Motor neuron (in vitro differentiated cells): ENCODE measurements at regions not wholly inside any gene's neighbourhood (a gene's known extent, or its start where the extent isn't known, plus 50 kb on each side); places are given as distances from the start of the nearest gene placed in this dataset.
"Not testable (repeated sequence)": the region's sequence is repeated elsewhere in the genome, so short reads cannot be mapped to it uniquely, and the experiment has no call there.

ENCODE experiments used
- ATAC-seq, 8 experiments: fragments of 200-7000 bp; cut with Tn5 transposase; replicated peaks in 6 of 8; 2 replicates each; pipeline ENCODE4 v1.8.0; 2021; ENCODE audit warnings: mild to moderate bottlenecking in 8 of 8, moderate library complexity in 8 of 8
- H3K27ac ChIP-seq, 2 donors: fragments of 250-450 bp; sonication (Bioruptor Pico); 2 replicates each; pipeline ENCODE4 v1.9.0; 2021; ENCODE audit warnings: antibody characterized with exemption in 2 of 2, mild to moderate bottlenecking in 2 of 2, moderate library complexity in 1 of 2
- H3K4me1 ChIP-seq, 2 donors: fragments of 250-450 bp; sonication (Bioruptor Pico); replicated peaks in 1 of 2; 2 replicates each; pipeline ENCODE4 v1.6.1; 2021; ENCODE audit warnings: antibody characterized with exemption in 2 of 2, mild to moderate bottlenecking in 2 of 2, moderate library complexity in 1 of 2
- H3K4me3 ChIP-seq, 5 donors: fragments of 250-450 bp; sonication (Bioruptor Pico); 2 replicates each; pipeline ENCODE4 v1.9.0; 2021; ENCODE audit warnings: antibody characterized with exemption in 5 of 5, mild to moderate bottlenecking in 5 of 5, moderate library complexity in 4 of 5
- WGBS, 10 experiments: fragments of 450-650 bp; shearing (Covaris generic); methylation state at CpG; one replicate each; pipeline ENCODE4 v1.0.0; 2022; 5-methylcytosine and 5-hydroxymethylcytosine counted together
- in situ Hi-C, 9 experiments: fragments of 400-800 bp; cut with MboI; loops; one replicate each; pipeline ENCODE4 v1.15.0; 2021; ENCODE audit warnings: low sequenced_read_pairs in 9 of 9, low pct_unique_long_range_greater_than_20kb in 2 of 9; ENCODE audit not compliant: unreplicated experiment in 9 of 9

DNA sequence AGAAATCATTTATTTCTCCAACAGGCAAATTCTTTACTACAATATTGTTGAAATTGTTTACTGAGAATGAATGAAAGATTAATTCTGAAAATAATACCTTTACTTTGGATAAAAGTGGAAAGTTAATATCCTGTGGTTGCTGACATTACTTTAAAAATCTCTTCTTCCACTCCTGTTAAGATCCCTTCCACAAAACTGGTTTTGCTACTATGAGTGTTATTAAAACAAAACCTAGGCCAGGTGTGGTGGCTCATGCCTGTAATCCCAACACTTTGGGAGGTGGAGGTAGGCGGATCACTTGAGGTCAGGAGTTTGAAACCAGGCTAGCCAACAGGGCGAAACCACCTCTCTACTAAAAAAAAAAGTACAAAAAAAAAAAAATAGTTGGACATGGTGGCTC is 123.9 kb upstream of the CCDC150 start:
- 66 to 100% (median 84%) methylated on average over 1 to 2 of the region's 2 CpGs; no CpG with 5 or more reads in 3 of the 10 experiments for WGBS, 10 experiments
- in situ Hi-C loops = no loop called here
- ATAC-seq = no peak
- Histone ChIP-seq H3K27ac (no peak overlapping the region), H3K4me3 (no peak overlapping the region), H3K4me1 (peaks cover 3 to 5% of the 10 kb centered on the region in 2 donors)

DNA sequence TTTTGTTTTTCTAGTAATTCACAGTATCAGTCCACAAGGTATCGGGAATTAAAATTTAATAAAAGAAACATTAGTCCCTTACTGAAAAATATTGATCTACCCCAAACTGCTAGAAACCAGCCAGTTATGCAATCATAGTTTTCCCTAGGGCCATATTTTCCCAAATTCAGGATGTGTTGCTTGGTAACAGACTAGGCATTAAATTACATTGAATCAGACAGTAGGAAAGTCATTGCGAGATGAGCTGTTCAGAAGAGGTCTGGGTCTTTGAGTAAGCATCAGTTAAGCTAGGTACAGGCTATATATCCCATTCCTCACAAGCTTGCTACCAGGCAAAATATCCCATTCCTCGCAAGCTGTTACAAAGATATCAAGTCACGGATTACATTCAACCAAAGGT is 123.0 kb upstream of the CCDC150 start:
- peak in 4 of 8 experiments; percentile 61 to 82 (median 62) for ATAC-seq
- in situ Hi-C loops = no loop called here
- no peak overlapping the region for H3K27ac ChIP-seq
- peaks cover under 1 to 9% of the 10 kb centered on the region in 2 donors for H3K4me1 ChIP-seq
- WGBS, 10 experiments = 54 to 96% (median 86%) methylated on average over 3 to 4 of the region's 4 CpGs; no CpG with 5 or more reads in 2 of the 10 experiments
- H3K4me3 ChIP-seq = no peak overlapping the region

DNA sequence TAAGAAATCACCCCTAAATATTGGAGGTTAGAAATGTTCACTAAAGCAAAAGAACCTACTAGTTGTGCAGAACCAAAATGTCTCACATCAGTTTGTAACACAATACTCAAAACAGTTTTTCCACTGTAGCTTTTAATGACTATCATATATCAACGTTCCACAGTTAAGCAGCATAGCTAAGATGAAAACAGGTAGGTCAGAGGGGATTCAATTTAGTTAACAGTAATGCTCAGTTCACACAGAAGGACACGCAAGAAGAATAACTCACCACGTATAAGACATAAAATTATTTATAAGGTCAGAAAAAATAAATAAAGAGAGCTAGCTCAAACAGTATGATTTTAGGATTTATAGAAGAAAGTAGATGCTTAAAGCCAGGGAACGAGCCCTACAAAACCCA is 118.9 kb upstream of the CCDC150 start:
- WGBS, 10 experiments = 20 to 90% (median 72%) methylated on average over 2 to 4 of the region's 4 CpGs; no CpG with 5 or more reads in 1 of the 10 experiments
- in situ Hi-C loops = no loop called here
- peak in 1 of 8 experiments; percentile 62 for ATAC-seq

DNA sequence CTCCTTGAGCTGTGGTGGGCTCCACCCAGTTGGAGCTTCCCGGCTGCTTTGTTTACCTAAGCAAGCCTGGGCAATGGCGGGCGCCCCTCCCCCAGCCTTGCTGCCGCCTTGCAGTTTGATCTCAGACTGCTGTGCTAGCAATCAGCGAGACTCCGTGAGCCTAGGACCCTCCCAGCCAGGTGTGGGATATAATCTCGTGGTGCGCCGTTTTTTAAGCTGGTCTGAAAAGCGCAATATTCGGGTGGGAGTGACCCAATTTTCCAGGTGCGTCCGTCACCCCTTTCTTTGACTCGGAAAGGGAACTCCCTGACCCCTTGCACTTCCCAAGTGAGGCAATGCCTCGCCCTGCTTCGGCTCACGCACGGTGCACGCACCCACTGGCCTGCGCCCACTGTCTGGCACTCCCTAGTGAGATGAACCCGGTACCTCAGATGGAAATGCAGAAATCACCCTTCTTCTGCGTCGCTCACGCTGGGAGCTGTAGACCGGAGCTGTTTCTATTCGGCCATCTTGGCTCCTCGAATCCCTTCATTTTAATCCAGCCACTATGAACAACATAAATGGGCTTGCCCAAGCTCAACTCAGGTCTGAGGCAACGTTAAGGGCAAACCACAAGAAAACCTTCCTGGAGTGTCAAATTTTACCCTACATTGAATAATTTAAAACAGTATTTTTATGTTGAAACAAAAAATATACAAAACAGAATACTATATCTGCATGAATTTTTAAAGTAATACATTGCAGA is 112.4 kb upstream of the CCDC150 start:
- H3K4me1 ChIP-seq, H3K27ac ChIP-seq, in situ Hi-C loops, H3K4me3 ChIP-seq, ATAC-seq: not testable (repeated sequence)
- 43 to 86% (median 80%) methylated on average over 1 to 7 of the region's 28 CpGs; no CpG with 5 or more reads in 5 of the 10 experiments for WGBS, 10 experiments

More for the DNA sequence above, 118.9 kb upstream of the CCDC150 start:
- Histone ChIP-seq H3K27ac (no peak overlapping the region), H3K4me3 (no peak overlapping the region), H3K4me1 (peaks cover 0 to 9% of the 10 kb centered on the region in 2 donors)

DNA sequence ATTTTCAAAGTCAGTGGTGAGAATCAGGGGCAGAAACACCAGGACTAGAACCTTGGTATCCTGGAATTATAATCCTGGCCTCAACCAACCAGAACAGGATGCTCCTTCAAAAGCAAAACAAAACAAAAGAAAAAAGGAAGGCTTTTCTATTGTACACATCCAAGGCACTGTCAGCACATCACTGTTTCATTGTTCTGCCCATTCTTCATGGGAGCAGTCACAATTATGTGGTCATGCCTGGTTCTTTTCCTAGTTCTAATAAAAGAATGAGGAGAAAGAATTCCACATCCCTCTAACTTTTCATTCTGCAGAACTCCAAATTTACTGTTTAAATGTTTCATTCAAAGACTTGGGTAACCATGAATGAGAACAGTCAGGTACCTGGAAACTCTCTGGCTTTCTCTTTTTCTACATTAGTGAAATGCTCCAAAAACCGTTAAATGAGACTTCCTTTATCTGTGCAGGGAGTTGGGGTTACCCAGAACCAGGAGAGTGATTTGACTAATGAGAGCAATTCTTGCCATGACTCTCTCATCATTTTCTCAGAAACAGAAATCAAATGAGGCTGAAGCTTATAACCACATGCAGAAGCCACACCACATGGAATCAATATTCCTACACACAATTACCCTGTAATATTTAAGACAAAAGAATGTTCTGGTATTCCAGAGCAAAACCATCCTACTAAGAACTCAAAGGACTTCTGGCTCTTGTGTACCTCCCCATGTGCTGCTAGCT is 110.9 kb upstream of the CCDC150 start:
- no peak overlapping the region for H3K4me3 ChIP-seq
- peaks cover 3 to 8% of the 10 kb centered on the region in 2 donors for H3K4me1 ChIP-seq
- WGBS, 10 experiments = 0 to 100% (median 60%) methylated on average over 1 of the region's 1 CpG; no CpG with 5 or more reads in 2 of the 10 experiments
- H3K27ac ChIP-seq = no peak overlapping the region
- in situ Hi-C loops = no loop called here
- ATAC-seq = peak in 1 of 8 experiments; percentile 32

DNA sequence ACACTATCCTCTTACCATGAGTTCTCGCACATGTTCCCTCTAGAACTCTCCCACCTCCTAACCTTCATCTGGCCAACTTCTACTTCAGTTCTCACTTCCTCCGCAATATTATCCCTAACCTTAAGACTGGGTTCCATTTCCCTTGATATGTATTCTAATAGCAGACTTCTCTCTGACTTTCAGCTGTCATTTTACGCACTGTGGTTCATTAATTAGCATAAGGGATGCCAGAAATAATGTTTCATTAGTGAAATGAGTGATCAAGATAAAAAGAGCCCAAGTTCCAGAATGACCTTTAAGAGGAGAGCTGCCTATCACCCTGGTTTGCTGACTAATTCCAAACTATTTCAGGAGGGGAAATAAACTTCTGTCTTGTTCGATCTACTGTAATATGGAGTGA is 108.6 kb upstream of the CCDC150 start:
- no peak overlapping the region for H3K4me3 ChIP-seq
- 83 to 100% (median 93%) methylated on average over 1 to 4 of the region's 4 CpGs for WGBS, 10 experiments
- no peak for ATAC-seq
- H3K27ac ChIP-seq = no peak overlapping the region
- peaks cover 3 to 19% of the 10 kb centered on the region in 2 donors for H3K4me1 ChIP-seq
- in situ Hi-C loops = no loop called here

DNA sequence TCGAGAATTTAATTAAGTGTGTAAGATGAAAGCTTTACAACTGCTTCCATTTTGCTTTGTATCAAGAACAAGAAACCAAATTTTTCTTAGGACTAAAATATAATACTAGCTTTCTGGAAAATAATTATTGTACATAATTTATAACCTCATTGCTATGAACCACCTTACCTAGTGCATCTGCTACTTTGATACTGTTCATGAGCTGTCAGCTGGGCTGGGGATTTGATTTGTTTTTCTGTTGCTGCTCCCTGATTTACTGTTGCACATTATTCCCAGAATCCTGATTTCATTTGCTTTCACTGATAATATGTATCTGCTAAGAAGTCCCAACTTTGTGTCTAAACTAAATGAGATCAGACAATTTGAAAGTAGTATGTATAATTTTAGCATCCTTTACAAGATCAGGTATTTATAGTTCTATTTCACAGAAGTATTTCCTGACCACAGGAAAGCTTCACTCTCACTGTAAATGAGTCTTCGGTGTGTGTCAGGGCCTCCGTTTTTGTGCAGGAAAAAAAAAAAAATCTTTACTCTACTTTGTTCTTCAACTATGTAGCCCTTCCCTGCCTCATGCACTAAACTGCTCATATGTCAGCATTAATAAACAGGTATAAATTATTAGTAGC is 105.6 kb upstream of the CCDC150 start:
- Histone ChIP-seq H3K4me1 (peaks cover 0 to 19% of the 10 kb centered on the region in 2 donors), H3K27ac (no peak overlapping the region), H3K4me3 (no peak overlapping the region)
- WGBS, 10 experiments = 67 to 93% (median 83%) methylated on average over 2 to 3 of the region's 3 CpGs; no CpG with 5 or more reads in 1 of the 10 experiments
- ATAC-seq = peak in 5 of 8 experiments; percentile 25 to 72 (median 58)
- in situ Hi-C loops = no loop called here

DNA sequence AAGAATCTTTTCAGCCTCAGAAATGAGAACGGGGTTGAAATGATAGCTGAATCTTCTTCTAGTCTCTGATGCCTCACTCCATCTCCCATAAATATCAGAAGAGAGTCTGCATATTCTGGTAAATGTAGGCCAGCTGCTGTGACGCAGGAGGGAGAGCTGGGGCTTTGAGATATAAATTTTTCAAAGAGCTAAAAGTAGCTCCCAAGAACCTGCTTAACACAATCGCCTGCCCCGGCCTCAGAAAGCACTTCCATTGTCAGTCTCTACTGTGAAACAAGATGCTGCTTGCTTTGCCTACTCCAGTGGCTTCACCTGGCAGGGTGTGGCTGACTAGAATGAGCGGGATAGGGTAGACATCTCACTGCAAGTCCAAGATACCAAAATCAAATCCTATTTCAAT is 105.0 kb upstream of the CCDC150 start:
- 40 to 88% (median 76%) methylated on average over 1 to 5 of the region's 5 CpGs; no CpG with 5 or more reads in 2 of the 10 experiments for WGBS, 10 experiments
- in situ Hi-C loops = no loop called here
- peaks cover 0 to 19% of the 10 kb centered on the region in 2 donors for H3K4me1 ChIP-seq
- no peak overlapping the region for H3K4me3 ChIP-seq
- peak in 1 of 8 experiments; percentile 11 for ATAC-seq
- H3K27ac ChIP-seq = no peak overlapping the region

DNA sequence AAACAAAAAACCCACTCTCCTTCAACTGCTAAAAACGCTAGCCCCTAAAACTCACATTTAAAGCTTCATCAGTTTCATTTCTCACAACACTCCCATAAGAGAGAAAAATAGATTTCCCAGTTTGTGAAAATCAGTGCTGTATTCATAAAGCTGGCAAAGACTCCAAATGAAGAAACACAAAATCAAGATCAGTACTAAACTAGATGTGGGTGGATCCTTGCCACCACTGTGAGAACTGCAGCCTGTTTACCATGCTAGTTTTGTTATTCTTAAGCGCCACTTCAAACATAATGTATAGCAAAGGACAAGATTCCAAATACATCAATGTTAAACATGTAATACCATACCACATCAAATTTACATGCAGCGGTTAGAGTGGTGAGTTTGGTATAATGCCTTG is 104.5 kb upstream of the CCDC150 start:
- in situ Hi-C loops = no loop called here
- H3K4me1 ChIP-seq = peaks cover 0 to 19% of the 10 kb centered on the region in 2 donors
- ATAC-seq = no peak
- 20 to 100% (median 88%) methylated on average over 1 to 3 of the region's 3 CpGs for WGBS, 10 experiments
- no peak overlapping the region for H3K27ac ChIP-seq
- H3K4me3 ChIP-seq = no peak overlapping the region

DNA sequence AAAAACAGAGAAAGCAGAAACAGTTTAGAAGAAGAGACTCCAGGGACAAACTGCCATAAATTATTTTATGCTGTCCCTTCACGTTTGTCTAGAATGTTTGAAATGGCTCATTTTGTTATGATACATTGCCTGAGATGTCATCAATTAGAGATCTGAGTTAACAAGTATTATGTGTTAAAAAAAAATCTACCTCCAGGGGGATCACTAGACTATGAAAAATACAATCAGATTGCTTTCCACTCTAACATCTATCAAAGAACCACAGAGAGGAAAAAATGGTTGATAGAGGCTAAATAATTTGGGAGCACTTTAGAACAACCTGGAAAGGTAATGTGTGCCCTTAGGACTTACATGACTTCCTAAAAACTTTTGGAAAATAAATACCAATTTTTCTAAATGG is 103.8 kb upstream of the CCDC150 start:
- Histone ChIP-seq H3K27ac (no peak overlapping the region), H3K4me3 (no peak overlapping the region), H3K4me1 (peaks cover 0 to 19% of the 10 kb centered on the region in 2 donors)
- in situ Hi-C loops = no loop called here
- no peak for ATAC-seq
- 0 to 67% (median 38%) methylated on average over 1 of the region's 1 CpG; no CpG with 5 or more reads in 1 of the 10 experiments for WGBS, 10 experiments

DNA sequence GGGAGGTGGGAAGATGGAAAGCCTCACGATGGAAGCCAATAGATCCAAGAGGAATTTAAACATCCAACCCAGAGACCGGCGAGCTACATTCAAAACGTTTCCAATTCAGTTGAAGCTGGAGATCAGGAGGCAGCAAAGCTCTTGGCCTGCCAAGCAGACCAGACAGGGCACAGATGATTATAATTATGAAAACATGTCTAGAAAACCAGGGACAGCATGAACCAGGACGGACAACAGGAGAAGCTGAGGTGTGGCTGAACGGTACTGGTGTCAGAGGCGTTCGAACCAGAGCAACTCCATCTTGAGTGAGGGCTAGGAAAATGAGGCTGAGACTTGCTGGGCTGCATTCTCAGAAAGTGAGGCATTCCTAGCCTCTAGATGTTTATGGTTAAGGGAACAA is 102.2 kb upstream of the CCDC150 start:
- 16 to 100% (median 90%) methylated on average over 2 to 8 of the region's 8 CpGs; no CpG with 5 or more reads in 3 of the 10 experiments for WGBS, 10 experiments
- Histone ChIP-seq H3K27ac (no peak overlapping the region), H3K4me1 (peaks cover 0 to 19% of the 10 kb centered on the region in 2 donors), H3K4me3 (no peak overlapping the region)
- ATAC-seq = no peak
- in situ Hi-C loops = no loop called here

DNA sequence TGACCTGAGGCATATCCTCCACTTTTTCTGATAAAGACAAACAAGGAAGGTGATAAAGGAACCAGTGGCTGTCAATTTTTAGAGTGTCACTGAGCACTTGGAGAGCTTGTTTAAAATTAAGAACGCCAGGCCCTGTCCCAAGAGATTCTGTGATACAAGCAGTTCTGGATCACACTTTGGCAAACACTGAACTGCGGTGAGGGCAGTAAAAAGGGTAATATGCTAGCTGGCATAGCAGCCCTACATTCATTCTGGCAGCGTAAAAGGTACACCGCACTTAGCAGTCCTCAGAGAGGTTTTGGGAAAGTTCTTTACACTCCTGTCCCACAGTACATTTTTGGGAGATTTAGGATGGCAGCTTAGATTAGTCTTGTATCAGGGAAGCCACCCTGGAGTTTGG is 101.3 kb upstream of the CCDC150 start:
- in situ Hi-C loops = no loop called here
- Histone ChIP-seq H3K27ac (no peak overlapping the region), H3K4me1 (peaks cover 0 to 15% of the 10 kb centered on the region in 2 donors), H3K4me3 (no peak overlapping the region)
- ATAC-seq = no peak
- 74 to 100% (median 98%) methylated on average over 1 to 4 of the region's 4 CpGs; no CpG with 5 or more reads in 4 of the 10 experiments for WGBS, 10 experiments

DNA sequence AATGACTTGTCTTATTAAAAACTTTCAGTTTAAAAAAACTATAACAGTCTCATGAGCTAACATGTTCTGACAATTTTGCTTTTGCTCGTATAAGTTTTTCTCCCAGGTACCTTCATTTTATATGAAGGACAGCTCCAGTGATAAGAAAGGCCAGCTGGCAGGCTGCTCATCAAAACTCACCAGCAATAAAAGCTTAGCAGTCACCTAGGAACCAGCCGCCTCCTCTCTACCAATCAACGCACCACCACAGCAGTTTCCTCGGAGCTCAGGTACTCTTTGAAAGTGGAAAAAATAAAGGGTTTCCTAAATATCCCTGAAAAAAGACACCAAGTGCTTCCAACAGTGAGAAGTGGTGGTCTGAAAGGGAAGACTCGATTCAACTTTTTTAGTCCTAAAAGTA is 100.9 kb upstream of the CCDC150 start:
- WGBS, 10 experiments = 50 to 94% (median 81%) methylated on average over 1 to 5 of the region's 5 CpGs; no CpG with 5 or more reads in 2 of the 10 experiments
- Histone ChIP-seq H3K4me3 (no peak overlapping the region), H3K4me1 (peaks cover 0 to 11% of the 10 kb centered on the region in 2 donors), H3K27ac (no peak overlapping the region)
- no peak for ATAC-seq
- in situ Hi-C loops = no loop called here
